GM12891 (cell line): ENCODE measurements at regions not wholly inside any gene's neighbourhood (a gene's known extent, or its start where the extent isn't known, plus 50 kb on each side); places are given as distances from the start of the nearest gene placed in this dataset.

Source experiments
- DNase-seq: peaks from one replicate; pipeline ENCODE4 v3.0.0; 2011; ENCODE audit warnings: low spot score; ENCODE audit not compliant: insufficient read length
- FAIRE-seq: peaks from 2 replicates; lab custom pipeline; 2011; peaks lifted over from hg19 to GRCh38; lab: Jason Lieb, UNC
- PAX5 ChIP-seq: IDR thresholded peaks from 2 replicates; pipeline ENCODE4 v1.6.1; 2011; ENCODE audit warnings: low read length, moderate library complexity, mild to moderate bottlenecking; ENCODE audit not compliant: insufficient read depth, severe bottlenecking
- POLR2A ChIP-seq: IDR thresholded peaks from 2 replicates; pipeline ENCODE4 v1.6.1; 2011; ENCODE audit warnings: low read depth, low read length, control low read depth
- POLR2AphosphoS5 ChIP-seq: IDR thresholded peaks from 2 replicates; pipeline ENCODE4 v1.6.1; 2011; ENCODE audit warnings: low read depth, low read length, control low read depth
- POU2F2 ChIP-seq: IDR thresholded peaks from 2 replicates; pipeline ENCODE4 v1.6.1; 2011; ENCODE audit warnings: low read depth, mild to moderate bottlenecking, control low read depth, low read length, moderate library complexity
- SPI1 ChIP-seq: IDR thresholded peaks from 2 replicates; pipeline ENCODE4 v1.6.1; 2011; ENCODE audit warnings: low read depth, low read length, control low read depth
- TAF1 ChIP-seq: IDR thresholded peaks from 2 replicates; pipeline ENCODE4 v1.6.1; 2011; ENCODE audit warnings: low read depth, low read length, control low read depth

GRCh38 chrX:8232406-8232805 is 61.3 kb upstream of the VCX2 start:
- FAIRE-seq, result no peak
- TF ChIP-seq SPI1, result no peak
- no peak for TF ChIP-seq POU2F2
- no peak for TF ChIP-seq POLR2A
- TF ChIP-seq PAX5, result no peak
- no peak for TF ChIP-seq POLR2AphosphoS5
- no peak for TF ChIP-seq TAF1

GRCh38 chrX:8233091-8233490 is 62.0 kb upstream of the VCX2 start:
- no peak for DNase-seq
- no peak for TF ChIP-seq POLR2A
- TF ChIP-seq POU2F2, result no peak
- TF ChIP-seq POLR2AphosphoS5, result no peak
- no peak for TF ChIP-seq PAX5
- TF ChIP-seq TAF1, result no peak
- FAIRE-seq, result no peak

More at GRCh38 chrX:8232406-8232805, 61.3 kb upstream of the VCX2 start:
- DNase-seq, result no peak

- FAIRE-seq, result no peak
Observed at GRCh38 chrX:8235026-8235425, 64.0 kb upstream of the VCX2 start.

GRCh38 chrX:8237718-8238117 is 66.7 kb upstream of the VCX2 start:
- FAIRE-seq (no peak), DNase-seq (no peak)
- TF ChIP-seq PAX5 (no peak), POLR2A (no peak), SPI1 (no peak), POU2F2 (no peak), TAF1 (no peak), POLR2AphosphoS5 (no peak)

More at GRCh38 chrX:8235026-8235425, 64.0 kb upstream of the VCX2 start:
- TF ChIP-seq SPI1, result no peak
- TF ChIP-seq POLR2A, result no peak
- no peak for TF ChIP-seq POLR2AphosphoS5
- no peak for TF ChIP-seq TAF1
- no peak for TF ChIP-seq POU2F2
- TF ChIP-seq PAX5, result no peak
- no peak for DNase-seq

- FAIRE-seq (no peak), DNase-seq (no peak)
- TF ChIP-seq SPI1, result no peak
- TF ChIP-seq POLR2AphosphoS5, result no peak
- TF ChIP-seq POLR2A, result no peak
- TF ChIP-seq TAF1, result no peak
- no peak for TF ChIP-seq POU2F2
- TF ChIP-seq PAX5, result no peak
Observed at GRCh38 chrX:8242431-8243020, 71.5 kb upstream of the VCX2 start.

GRCh38 chrX:8244301-8244700 is 73.2 kb upstream of the VCX2 start:
- TF ChIP-seq POU2F2, result no peak
- TF ChIP-seq POLR2AphosphoS5, result no peak
- no peak for TF ChIP-seq TAF1
- TF ChIP-seq SPI1, result no peak
- no peak for TF ChIP-seq POLR2A
- no peak for TF ChIP-seq PAX5
- DNase-seq (no peak), FAIRE-seq (no peak)

- TF ChIP-seq POU2F2, result no peak
- TF ChIP-seq TAF1, result no peak
- no peak for TF ChIP-seq POLR2AphosphoS5
- TF ChIP-seq POLR2A, result no peak
- no peak for TF ChIP-seq SPI1
- no peak for TF ChIP-seq PAX5
- no peak for FAIRE-seq
- no peak for DNase-seq
Observed at GRCh38 chrX:8245411-8245810, 74.3 kb upstream of the VCX2 start.

GRCh38 chrX:8253096-8253495 is 82.0 kb upstream of the VCX2 start:
- no peak for TF ChIP-seq POLR2AphosphoS5
- no peak for TF ChIP-seq SPI1
- no peak for TF ChIP-seq POLR2A
- no peak for TF ChIP-seq PAX5
- TF ChIP-seq TAF1, result no peak
- TF ChIP-seq POU2F2, result no peak
- no peak for FAIRE-seq
- no peak for DNase-seq

GRCh38 chrX:8254401-8254800 is 83.3 kb upstream of the VCX2 start:
- FAIRE-seq, result no peak
- no peak for DNase-seq
- TF ChIP-seq PAX5, result no peak
- no peak for TF ChIP-seq POLR2AphosphoS5
- TF ChIP-seq POU2F2, result no peak
- TF ChIP-seq POLR2A, result no peak
- no peak for TF ChIP-seq SPI1
- no peak for TF ChIP-seq TAF1

GRCh38 chrX:8272821-8273220 is 101.8 kb upstream of the VCX2 start:
- DNase-seq (no peak), FAIRE-seq (no peak)
- TF ChIP-seq POLR2A (no peak), TAF1 (no peak), POU2F2 (no peak), SPI1 (no peak), PAX5 (no peak), POLR2AphosphoS5 (no peak)
